ENCODE measurements at regions not wholly inside any gene's neighbourhood (a gene's known extent, or its start where the extent isn't known, plus 50 kb on each side); places are given as distances from the start of the nearest gene placed in this dataset.
A peak's percentile ranks its signal among the peaks of the same experiment; 100 is the strongest.

DNA sequence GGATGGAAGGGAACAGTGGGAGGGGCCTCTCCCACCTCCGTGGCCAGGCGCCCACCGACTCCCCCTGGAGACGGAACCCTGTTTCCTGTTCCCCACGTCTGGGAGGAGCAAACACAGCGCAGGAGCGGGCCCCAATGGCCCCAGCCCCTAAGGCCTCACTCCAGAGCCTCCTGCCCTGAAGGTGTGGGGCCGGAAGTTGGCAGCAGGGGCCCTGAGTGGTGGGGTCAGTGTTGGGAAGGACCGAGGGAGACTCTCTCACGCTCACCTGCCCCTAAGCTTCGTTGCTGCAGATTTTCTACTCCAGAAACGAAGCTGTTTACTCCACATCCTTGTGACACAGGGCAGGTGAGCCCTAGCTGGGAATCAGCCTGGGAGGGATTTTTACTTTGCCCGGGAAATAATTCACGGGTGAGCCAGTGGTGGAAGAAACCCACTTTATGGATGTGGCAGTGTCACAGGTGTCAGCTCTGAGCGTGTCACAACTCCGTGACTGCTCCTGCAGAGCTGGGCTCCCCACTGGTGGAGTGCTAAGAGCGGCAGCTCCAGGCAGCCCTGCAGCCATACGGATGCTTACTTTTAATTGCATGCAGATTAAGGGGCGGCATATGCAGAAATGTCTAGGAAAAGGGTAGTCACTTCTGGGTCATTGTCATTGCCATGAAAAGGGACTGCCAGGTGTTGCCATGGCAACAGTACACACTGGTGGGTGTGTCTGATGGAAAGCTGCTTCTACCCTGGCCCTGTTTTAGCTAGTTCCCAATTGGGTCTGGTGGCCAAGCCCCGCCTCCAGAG, 77.5 kb upstream of the OLFM1 start:
- no peak for DNase-seq

DNA sequence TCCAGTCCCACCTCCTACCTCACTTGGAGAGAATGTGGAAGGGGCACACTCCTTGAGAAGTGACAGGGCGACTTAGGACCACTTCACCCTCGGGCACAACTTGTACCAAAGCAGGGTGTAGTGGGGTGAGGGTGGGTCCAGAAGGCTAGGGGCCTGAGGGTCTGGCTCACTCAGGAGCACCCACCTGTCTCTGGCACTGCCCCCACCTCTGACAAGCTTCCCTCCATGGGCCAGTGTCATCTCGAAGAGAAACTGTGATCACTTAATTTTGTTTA, 76.9 kb upstream of the OLFM1 start:
- no peak for DNase-seq

DNA sequence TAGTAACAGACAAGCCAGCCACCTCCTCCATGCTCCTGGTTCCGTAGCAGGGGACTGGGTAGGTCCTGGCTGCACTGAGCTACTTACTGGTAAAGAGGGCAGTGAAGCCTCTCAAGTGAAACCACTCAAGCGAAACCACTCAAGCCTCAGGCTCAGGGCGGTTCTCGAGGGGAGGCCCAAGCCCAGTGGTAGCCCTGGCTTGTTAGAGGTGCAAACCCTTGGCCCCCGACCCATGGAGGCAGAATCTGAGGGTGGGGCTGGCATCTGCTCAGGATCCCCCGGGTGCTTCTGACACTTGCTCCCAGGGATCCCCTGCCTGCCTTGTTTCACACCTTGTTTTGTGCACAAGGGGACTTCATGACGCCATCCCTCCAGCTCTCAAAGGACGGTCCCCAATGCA, 76.5 kb upstream of the OLFM1 start:
- DNase-seq, result peak; percentile 52

DNA sequence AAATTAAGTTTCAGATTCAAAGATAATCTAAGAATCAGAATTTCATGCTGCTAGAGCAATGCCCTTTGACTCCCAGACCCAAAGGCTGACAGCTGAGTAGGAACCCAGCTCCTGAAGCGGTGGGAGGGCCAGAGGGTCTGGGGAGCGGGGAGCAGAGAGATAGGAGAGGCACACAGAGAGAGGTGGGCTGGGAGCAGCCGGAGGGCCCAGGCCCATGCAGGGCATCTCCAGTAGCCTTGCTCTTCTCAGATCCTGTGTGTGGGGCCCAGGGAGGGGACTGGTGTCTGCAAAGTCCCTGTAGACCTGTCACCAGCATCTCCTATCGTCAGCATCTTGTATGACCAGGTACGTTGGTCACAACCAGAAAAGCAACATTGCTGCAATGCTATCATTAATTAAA, 75.3 kb upstream of the OLFM1 start:
- no peak for DNase-seq

DNA sequence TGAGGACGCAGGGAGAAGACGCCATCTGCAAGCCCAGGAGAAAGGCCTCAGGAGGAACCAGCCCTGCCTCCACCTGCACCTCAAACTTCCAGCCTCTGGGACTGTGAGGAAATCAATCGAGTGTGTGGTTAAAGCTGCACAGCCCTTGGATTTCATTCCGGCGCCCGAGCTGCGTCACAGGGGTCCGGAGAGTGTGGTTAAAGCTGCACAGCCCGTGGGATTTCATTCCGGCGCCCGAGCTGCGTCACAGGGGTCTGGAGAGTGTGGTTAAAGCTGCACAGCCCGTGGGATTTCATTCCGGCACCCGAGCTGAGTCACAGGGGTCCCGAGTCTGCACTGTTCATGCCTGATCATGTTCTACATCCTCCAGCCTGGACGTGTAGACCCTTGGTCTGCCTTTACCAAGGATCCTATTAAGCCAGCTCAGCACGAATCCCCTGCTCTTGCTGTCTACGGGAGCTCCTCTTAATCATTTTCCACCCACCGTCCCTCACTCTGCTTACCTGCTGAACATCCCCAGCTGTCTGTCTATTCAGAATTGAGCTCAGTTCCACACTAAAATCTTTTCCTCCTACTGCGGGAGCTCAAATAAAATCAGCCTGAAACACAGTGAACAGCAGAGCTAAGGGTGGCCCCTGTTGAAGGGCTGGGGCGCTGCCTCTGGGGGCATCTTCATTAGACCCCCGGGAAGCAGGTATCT, 73.0 kb upstream of the OLFM1 start:
- no peak for DNase-seq

DNA sequence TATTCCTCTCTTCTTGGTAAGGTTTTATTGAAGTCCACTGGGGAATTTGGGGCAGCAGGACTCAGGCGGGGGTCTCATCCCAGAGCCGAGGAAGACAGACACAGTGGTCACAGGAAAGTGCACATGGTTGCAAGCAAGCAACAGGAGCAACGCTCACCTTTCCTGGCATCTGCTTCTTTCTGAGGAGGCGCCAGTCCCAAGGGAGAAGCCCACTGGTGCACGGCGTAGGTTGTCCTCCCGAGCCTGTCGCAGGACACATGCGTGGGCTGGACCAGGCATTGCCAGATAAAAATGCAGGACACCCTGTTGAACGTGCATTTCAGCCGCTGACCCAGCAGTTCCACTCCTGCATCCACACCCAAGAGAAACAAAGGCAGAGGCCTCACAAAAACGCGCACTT, 72.4 kb upstream of the OLFM1 start:
- DNase-seq, result no peak

DNA sequence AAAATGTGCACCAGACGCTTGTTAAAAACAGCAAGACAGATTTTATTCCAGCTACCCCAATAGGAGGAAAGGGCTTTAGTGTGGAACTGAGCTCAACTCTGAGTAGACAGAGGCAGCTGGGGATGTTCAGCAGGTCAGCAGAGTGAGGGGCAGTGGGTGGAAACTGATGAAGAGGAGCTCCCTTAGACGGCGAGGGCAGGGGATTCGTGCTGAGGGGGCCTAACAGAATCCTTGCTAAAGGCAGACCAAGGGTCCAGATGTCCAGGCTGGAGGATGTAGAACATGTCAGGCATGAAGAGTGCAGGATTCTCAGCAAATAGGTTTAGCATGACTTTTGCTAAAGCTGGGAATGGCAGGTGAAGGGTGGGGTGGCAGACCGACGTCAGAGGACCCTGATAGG, 71.9 kb upstream of the OLFM1 start:
- DNase-seq, result no peak

DNA sequence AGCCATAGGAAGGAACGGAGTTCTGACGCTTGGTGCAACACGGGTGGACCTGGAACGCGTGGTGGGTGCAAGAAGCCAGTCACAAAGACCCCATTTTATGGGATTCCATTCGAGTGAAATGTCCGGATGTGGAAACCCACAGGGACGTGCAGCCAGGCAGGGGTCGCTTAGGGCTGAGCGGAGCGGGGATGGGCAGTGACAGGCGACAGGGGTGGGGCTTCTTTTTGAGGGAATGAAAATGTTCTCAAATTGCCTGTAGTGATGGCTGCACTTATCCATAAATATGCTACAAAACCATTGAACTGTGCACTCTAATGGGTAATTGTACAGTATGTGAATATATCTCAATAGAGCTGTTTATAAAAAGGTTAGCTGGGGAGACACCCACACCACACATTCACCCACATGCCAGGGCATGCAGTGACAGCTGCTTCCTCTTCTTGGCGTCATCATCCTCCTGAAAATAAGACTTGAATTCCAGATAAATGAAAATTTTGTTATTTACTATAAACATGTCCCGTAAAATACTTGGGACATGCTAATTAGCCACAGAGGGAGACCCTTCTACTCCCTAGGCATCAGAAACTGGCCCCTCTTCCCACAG, 71.3 kb upstream of the OLFM1 start:
- DNase-seq, result no peak

DNA sequence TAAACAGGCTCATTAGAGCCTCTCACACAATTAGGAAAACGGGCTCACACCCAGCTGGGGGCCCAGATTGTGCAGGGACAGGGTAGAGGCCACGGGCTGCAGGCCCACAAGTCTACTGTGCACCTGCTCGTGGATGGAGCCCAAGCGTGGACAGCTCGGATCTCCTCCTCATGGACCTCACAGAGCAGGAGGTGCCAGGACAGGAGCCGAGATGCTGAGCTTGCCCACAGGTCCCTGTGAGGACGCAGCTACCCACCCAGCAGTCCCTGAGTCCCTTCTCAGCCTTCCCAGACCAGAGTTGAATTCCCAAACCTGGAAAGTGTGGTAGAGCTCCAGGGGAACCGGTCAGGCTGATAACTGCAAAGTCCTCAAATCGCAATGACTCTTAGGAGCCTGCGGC, 70.6 kb upstream of the OLFM1 start:
- DNase-seq, result no peak

DNA sequence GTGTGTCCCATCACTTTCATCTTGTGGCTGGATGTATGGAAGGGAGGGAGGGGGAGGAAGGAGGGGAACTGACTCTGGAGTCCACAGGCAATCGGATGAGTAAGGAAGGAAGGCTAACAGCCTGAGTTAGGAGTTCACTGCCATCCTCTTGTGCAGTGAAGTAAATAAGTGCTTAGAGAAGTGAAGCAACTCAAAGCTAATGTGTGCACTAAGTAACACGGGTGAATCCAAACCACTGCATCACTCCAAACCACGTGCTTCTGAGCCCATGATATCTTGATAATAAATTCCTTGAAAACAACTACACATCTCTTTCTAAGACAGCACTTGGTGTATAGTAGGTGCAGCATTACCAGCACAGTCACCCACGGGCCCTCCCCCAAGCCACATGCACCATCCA, 69.6 kb upstream of the OLFM1 start:
- DNase-seq, result no peak

DNA sequence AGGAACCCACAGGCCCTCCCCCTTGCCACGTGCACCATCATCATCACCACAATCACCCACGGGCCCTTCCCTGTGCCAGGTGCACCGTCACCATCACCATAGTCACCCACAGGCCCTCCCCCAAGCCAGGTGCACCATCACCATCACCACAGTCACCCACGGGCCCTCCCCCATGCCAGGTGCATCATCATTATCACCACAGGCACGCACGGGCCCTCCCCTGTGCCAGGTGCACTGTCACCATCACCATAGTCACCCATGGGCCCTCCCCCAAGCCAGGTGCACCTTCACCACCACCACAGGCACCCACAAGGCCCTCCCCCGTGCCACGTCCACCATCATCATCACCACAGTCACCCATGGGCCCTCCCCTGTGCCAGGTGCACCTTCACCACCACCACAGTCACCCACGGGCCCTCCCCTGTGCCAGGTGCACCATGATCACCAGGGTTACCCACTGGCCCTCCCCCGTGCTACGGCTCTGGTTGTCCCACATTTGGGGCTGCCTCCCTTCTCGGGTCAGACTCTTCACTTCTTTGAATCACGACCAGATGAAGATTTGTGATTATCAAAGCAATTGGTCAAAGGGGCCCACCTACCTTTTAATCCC, 69.1 kb upstream of the OLFM1 start:
- DNase-seq, result peak; percentile 91

DNA sequence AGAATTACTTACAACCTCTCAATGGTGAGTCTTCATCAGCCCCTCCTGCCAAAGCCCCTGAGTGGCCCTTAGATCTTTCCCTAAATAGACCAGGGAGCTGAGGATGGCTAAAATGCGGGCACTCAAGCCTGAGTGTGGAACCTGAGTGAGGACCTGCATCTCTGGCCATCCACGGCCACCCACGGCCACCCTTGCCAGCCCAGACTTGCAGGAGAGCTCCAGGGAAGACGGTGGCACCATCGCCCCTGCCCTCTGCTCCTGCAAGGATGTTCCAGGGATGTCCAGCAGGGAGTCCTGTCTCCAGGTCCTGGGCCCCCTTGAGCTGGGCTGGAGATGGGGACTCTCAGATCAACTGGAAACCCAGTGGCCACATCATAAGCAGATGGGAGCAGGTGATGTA, 68.2 kb upstream of the OLFM1 start:
- DNase-seq, result no peak

DNA sequence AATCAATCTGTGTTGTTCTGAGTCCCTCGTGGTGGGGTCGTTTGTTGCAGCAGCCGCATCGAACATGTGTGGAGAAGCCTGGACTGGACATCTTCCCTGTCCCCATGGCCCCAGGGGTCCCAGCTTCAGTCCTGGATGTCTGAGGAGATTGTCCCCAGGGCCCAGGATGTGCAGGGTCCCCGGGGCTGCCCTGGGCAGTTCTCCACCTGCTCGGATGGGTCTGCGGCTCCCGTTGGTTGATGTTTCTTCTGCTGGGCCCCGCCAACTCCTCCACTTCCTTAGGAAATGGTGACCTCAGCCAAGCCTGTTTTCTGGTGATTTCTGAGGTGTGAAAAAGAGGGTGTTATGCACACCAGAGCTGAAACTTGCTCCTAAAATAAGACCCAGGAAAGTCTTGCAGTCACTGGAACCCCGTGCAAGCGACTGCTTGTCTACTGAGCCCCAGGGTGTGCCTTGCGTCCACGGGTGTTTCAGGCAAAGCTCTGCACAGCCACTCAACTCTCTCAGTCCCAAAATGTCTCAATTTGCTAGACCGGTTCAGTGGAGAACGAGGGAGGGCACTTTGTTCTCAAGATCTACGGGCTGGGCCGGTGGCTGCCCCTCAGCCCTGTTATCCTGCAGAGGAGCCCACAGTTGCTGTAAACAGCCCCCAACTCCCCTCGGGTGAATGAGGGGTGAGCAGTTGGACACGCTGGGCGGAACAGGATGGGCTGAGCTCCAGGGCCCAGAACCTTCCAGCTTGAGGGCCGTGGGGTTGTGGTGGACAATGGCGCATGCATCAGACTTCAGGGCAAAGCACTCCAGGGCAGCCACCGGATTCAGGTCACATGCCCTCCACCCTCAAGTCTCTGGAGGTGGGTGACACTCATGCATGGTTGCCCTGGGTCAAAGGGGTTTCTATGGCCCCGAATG, 66.7 kb upstream of the OLFM1 start:
- no peak for DNase-seq

DNA sequence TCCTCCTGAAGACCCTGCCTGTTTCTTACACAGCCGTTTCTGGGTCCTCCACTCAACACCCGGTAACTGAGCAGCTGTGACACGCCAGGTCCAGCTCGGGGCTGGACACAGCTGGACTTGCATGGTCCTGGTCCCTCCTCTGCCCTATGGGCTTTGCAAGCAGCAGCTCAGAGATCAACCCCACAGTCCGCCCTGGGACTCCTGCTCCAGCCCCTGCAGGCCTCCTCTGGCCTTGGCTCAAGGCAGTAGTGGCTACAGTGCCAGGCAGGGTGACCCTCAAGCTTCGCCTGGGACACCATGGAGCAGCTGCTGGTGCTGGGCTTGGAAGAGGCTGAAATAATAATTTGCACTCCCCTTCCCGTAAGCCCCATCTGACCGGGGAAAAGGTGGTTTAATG, 66.1 kb upstream of the OLFM1 start:
- no peak for DNase-seq

DNA sequence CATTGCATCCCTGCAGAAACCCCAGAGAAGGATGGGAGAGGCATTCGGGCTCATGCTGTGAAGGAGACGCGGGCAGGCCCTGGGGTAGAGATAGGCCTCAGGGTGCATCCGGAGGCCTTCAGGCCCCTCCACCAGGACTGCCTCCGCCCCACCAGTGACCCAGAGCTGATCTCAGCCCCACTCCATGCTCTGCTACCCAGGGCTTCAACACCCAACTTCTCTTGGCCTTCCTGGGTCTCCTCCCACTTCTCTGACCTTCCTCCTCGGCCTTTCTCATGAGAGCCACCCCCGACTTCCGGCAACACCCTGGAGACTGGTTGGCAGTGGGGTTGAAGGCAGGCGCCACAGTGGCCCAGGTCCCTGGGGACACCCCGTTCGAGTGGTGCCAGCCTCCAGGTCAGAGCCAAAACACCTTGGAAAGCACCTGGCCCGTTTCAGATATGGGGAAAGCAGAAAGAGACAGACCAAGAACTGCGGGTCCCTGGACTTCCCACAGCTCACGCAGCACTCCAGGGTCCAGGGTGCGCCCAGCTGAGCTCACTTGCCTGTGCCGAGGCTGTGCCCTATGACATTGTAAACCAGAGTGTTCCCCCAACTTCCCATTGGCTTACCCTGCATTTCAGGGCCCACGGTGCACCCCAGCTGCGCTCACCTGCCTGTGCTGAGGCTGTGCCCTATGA, 65.1 kb upstream of the OLFM1 start:
- DNase-seq, result no peak

DNA sequence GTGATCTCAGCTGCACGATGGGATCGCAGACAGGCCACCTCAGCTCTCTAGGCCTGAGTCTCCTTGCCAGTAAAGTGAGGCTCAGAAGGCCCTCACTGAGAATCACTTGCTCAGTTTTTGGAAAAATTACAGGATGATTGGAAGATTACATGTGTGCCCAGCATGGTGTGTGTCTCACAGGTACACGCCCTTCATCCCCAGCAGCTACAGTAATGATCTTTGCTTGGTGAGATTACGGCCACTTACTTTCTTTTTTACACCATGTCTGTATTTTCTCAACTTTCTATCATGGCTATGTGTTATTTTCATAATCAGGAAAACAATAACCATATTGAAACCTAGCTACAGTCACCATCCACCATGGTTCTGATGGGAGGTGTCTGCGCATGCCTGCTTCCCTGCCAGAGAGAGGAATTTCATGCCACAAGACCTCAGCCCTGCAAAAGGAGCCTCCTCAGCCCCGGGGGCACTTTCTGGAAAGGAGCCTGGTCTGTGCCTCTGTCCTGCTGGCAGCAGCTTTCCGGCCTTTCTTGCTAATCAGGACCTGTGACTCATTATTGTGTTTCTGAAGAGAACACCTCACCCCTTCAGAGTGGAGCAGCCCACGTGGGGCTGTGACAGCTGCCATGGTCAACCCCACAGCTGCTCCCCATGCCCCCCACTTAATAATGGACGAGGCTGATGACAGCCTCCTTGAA, 64.2 kb upstream of the OLFM1 start:
- DNase-seq, result peak; percentile 44

DNA sequence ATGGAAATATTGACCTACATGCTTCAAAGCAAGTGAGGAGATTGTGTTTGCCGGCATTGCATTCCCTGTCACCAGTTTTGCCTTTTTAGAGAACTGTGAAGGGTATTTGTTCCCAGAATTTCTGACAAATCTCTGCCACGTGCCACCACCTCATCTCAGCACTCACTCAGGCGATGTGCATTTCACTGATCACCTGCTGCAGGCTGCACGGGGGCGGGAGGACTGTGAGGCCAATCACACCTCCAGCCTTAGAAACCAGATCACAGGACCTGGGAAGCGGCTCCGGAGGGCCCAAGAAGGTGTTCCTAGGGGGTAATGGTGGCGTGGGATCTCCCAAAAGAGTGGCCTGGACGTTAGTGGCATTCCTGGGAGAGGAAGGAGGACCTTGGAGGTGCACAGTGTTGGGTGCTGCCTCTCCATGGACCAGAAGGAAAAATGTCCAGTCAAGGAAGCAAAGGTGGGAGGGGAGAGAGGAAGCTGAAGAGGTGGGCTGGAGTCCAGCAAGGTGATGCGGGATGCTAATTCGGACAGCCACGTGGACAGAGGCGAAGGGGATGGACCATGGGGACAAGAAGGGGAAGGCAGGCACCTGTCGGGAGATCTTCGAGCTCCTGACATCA, 63.6 kb upstream of the OLFM1 start:
- no peak for DNase-seq

DNA sequence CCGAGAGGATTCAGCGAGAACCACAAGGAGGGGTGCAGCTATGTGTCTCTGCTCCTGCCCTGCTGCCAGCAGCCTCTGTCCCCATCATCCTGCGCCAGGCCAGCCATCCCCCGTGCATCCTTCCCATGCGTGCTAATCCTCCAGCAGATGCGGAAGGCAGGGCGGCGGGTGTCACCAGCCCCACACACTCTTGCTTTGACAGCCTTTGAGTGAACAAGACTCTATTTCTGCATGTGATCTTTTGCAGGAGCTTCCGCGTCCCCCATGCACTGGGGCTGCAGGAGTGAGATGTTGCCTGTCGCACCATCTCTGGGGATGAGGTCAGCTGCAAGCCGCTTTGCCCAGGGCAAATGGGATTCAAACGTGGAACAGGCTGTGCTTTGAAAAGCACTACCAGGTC, 58.0 kb upstream of the OLFM1 start:
- DNase-seq, result no peak

DNA sequence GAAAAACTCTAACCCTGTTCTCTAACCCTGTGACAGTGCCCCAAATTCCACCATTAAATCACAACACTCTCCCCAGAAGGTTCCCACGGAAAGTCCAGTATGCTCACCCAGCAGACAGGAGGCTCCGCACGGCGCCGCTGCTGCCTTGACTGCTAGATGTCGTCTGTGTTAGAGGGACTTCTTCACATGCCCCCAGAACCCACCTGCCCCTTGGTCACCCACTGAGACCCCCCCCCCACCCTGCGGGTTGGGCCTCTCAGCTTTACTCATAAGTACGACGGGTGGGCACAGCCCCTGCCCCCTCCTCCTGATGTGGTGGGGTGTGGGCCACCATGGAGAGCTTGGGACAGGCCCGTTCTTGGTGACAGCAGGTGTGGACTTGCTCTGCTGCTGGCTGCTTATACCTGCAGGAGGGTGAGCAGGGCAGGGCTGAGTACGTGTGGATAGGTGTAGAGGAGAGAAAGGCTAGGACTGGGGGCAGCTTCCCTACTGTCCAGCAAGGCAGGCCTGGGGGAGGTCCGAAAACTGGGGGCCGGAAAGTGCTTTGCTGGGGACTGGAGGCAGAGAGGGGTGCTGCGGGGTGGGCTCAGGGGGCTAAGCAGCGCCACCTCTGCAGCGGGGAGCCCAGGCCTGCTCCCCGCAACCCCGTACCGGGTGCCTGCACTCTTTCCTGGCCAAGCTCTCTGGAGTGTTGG, 57.5 kb upstream of the OLFM1 start:
- DNase-seq, result no peak

DNA sequence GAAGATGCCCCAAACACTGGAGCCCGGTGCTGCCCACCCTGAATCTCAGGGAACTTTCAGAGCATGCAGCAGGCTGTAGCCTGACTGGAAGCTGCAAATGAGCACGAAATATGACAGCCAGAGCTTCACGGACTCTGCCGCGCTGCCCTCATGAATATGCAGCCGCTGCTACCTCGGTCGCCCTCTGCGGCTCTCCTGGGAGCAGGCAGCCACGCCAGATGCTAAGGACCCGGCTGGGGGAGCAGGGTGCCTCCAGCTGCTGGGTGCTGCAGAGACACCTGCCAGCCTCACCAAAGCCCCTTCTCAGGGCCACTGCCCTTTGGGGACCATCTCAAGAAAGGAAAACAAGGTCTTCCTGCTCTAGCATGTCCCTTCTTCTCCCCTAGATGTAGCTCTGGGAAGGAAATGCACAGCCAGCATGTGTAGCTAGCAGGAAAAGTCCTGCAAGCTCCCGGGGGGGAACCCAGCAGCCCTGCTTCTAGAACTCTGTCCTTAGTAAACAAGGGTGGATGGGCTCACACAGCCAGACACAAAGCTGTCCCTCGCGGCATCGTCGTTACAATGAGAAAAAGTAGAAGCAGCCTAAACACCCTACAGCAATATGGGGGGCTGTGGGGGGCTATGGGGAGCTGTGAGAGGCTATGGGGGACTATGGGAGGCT, 56.8 kb upstream of the OLFM1 start:
- DNase-seq, result peak; percentile 70
